GM19372 (cell line): ENCODE measurements at regions not wholly inside any gene's neighbourhood (a gene's known extent, or its start where the extent isn't known, plus 50 kb on each side); places are given as distances from the start of the nearest gene placed in this dataset.

Experiments
- ATAC-seq: cut with Tn5 transposase; IDR thresholded peaks from one replicate; pipeline ENCODE4 v1.9.1; 2021; ENCODE audit warnings: mild to moderate bottlenecking, low read depth, moderate library complexity; ENCODE audit not compliant: unreplicated experiment

GRCh38 chr13:65026505-65026904, 2203.6 kb downstream of the PCDH9 start:
- no peak for ATAC-seq

GRCh38 chr13:65011378-65011777, 2218.8 kb downstream of the PCDH9 start:
- no peak for ATAC-seq

- ATAC-seq = no peak
These were observed 2232.7 kb downstream of the PCDH9 start for GRCh38 chr13:64997438-64997837.

GRCh38 chr13:64993514-64994164, 2236.5 kb downstream of the PCDH9 start:
- ATAC-seq = no peak

GRCh38 chr13:64992314-64992713, 2237.8 kb downstream of the PCDH9 start:
- ATAC-seq = no peak

GRCh38 chr13:64985075-64985474, 2245.1 kb downstream of the PCDH9 start:
- ATAC-seq = no peak

- ATAC-seq = no peak
These were observed 2267.7 kb downstream of the PCDH9 start for GRCh38 chr13:64962404-64962803.

GRCh38 chr13:64959276-64959675, 2270.9 kb downstream of the PCDH9 start:
- ATAC-seq = no peak

- ATAC-seq = no peak
These were observed 2272.0 kb downstream of the PCDH9 start for GRCh38 chr13:64958106-64958505.

GRCh38 chr13:64938660-64939059, 2291.5 kb downstream of the PCDH9 start:
- ATAC-seq = no peak

GRCh38 chr13:64937302-64937701, 2292.8 kb downstream of the PCDH9 start:
- no peak for ATAC-seq

- ATAC-seq = no peak
These were observed 2293.3 kb downstream of the PCDH9 start for GRCh38 chr13:64936879-64937278.

- no peak for ATAC-seq
These were observed 2294.7 kb downstream of the PCDH9 start for GRCh38 chr13:64935441-64935840.

GRCh38 chr13:64934569-64935362, 2295.4 kb downstream of the PCDH9 start:
- no peak for ATAC-seq

- no peak for ATAC-seq
These were observed 2299.5 kb downstream of the PCDH9 start for GRCh38 chr13:64930636-64931035.

- ATAC-seq = no peak
These were observed 2301.2 kb downstream of the PCDH9 start for GRCh38 chr13:64928696-64929499.

- ATAC-seq = no peak
These were observed 2304.4 kb downstream of the PCDH9 start for GRCh38 chr13:64925727-64926126.

- ATAC-seq = no peak
These were observed 2304.9 kb downstream of the PCDH9 start for GRCh38 chr13:64925284-64925683.

GRCh38 chr13:64924401-64924800, 2305.7 kb downstream of the PCDH9 start:
- no peak for ATAC-seq

GRCh38 chr13:64917566-64917965, 2312.6 kb downstream of the PCDH9 start:
- ATAC-seq = no peak

GRCh38 chr13:64912141-64912540, 2318.0 kb downstream of the PCDH9 start:
- ATAC-seq = no peak
